ENCODE measurements at regions not wholly inside any gene's neighbourhood (a gene's known extent, or its start where the extent isn't known, plus 50 kb on each side); places are given as distances from the start of the nearest gene placed in this dataset.

DNA sequence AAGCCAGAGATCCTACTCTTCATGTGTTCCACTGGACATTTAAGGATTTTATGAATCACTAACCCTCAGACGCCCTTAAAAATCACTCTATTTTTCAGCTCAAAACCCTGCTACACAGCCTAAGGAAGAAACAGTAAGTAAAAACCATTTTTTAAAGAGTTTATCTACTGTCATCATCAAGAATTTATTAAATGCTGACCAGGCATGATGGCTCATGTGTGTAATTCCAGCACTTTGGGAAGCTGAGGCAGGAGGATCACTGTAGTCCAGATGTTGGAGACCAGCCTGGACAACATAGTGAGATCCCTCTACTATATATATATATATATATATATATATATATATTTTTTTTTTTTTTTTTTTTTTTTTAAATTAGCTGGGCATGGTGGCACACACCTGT lies 124.2 kb upstream of the ID4 start:
- ChIA-PET CTCF (no interaction called here), POLR2A (no interaction called here)
- no peak overlapping the region for H3K9ac ChIP-seq (replicated peaks; ENCODE audit: extremely low read depth, insufficient read depth, low read length)

GRCh38 chr6:19713411-19713810 lies 123.8 kb upstream of the ID4 start:
- H4K20me1 ChIP-seq (replicated peaks; ENCODE audit: control insufficient read depth, extremely low read depth, insufficient read depth, low read length) = no peaks in the 10 kb centered on the region
- no peak for FAIRE-seq
- POLR2A ChIA-PET = no interaction called here
- no peak overlapping the region for H3K27ac ChIP-seq (ENCODE audit: insufficient read depth, low read depth, low read length)
- no peaks in the 10 kb centered on the region for H3K9me1 ChIP-seq (replicated peaks; ENCODE audit: control insufficient read depth, extremely low read depth, insufficient read depth, low read length)
- no peaks in the 10 kb centered on the region for H3K9me3 ChIP-seq (replicated peaks; ENCODE audit: control insufficient read depth, insufficient read depth, low read length)
- BruUV-seq (replicated peaks) = no TSS peak
- no peaks in the 10 kb centered on the region for H3K36me3 ChIP-seq (ENCODE audit: control insufficient read depth in 2 of 2, extremely low read depth in 1 of 2, insufficient read depth in 2 of 2, low read length in 2 of 2)
- no peak overlapping the region for H3K9ac ChIP-seq (replicated peaks; ENCODE audit: extremely low read depth, insufficient read depth, low read length)
- H3K4me2 ChIP-seq (ENCODE audit: insufficient read depth, low read length) = no peak overlapping the region
- no peak for TF ChIP-seq GATA2 (IDR thresholded peaks at IDR 0.05; ENCODE audit: insufficient read depth, insufficient read length, low read depth, low read length)
- TF ChIP-seq, protein P1, sequence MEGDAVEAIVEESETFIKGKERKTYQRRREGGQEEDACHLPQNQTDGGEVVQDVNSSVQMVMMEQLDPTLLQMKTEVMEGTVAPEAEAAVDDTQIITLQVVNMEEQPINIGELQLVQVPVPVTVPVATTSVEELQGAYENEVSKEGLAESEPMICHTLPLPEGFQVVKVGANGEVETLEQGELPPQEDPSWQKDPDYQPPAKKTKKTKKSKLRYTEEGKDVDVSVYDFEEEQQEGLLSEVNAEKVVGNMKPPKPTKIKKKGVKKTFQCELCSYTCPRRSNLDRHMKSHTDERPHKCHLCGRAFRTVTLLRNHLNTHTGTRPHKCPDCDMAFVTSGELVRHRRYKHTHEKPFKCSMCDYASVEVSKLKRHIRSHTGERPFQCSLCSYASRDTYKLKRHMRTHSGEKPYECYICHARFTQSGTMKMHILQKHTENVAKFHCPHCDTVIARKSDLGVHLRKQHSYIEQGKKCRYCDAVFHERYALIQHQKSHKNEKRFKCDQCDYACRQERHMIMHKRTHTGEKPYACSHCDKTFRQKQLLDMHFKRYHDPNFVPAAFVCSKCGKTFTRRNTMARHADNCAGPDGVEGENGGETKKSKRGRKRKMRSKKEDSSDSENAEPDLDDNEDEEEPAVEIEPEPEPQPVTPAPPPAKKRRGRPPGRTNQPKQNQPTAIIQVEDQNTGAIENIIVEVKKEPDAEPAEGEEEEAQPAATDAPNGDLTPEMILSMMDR (IDR thresholded peaks at IDR 0.05; ENCODE audit: extremely low read depth in 1 of 2, insufficient read depth in 1 of 2, low read depth in 1 of 2, low read length in 2 of 2) = no peak
- H3K27me3 ChIP-seq (ENCODE audit: control insufficient read depth in 2 of 2, insufficient read depth in 2 of 2, low read length in 2 of 2) = no peaks in the 10 kb centered on the region
- H3K4me3 ChIP-seq (replicated peaks in 1 of 3; ENCODE audit: insufficient read depth in 1 of 3, low read depth in 1 of 3, low read length in 3 of 3) = no peak overlapping the region
- no peaks in the 10 kb centered on the region for H3K4me1 ChIP-seq (ENCODE audit: control insufficient read depth, extremely low read depth, insufficient read depth, low read length)
- intact Hi-C loops (cut with micrococcal nuclease) = no loop called here
- CTCF ChIA-PET = no interaction called here
- dilution Hi-C loops (cut with MboI; ENCODE audit: extremely low pct_ligation_motif_present, low sequenced_read_pairs) = no loop called here
- H3K79me2 ChIP-seq (ENCODE audit: control insufficient read depth, insufficient read depth, low read length) = no peaks in the 10 kb centered on the region
- no peak for DNase-seq (ENCODE audit: low read depth, low spot score)
- H2AFZ ChIP-seq (ENCODE audit: low read depth, low read length) = no peak overlapping the region

More for the DNA sequence above, 124.2 kb upstream of the ID4 start:
- Histone ChIP-seq H3K9me1 (replicated peaks; ENCODE audit: control insufficient read depth, extremely low read depth, insufficient read depth, low read length) (no peaks in the 10 kb centered on the region), H3K4me2 (ENCODE audit: insufficient read depth, low read length) (no peak overlapping the region), H3K4me3 (replicated peaks in 1 of 3; ENCODE audit: insufficient read depth in 1 of 3, low read depth in 1 of 3, low read length in 3 of 3) (no peak overlapping the region), H4K20me1 (replicated peaks; ENCODE audit: control insufficient read depth, extremely low read depth, insufficient read depth, low read length) (no peaks in the 10 kb centered on the region), H3K4me1 (ENCODE audit: control insufficient read depth, extremely low read depth, insufficient read depth, low read length) (no peaks in the 10 kb centered on the region), H3K9me3 (replicated peaks; ENCODE audit: control insufficient read depth, insufficient read depth, low read length) (no peaks in the 10 kb centered on the region), H3K27ac (ENCODE audit: insufficient read depth, low read depth, low read length) (no peak overlapping the region), H3K27me3 (ENCODE audit: control insufficient read depth in 2 of 2, insufficient read depth in 2 of 2, low read length in 2 of 2) (no peaks in the 10 kb centered on the region), H2AFZ (ENCODE audit: low read depth, low read length) (no peak overlapping the region), H3K79me2 (ENCODE audit: control insufficient read depth, insufficient read depth, low read length) (no peaks in the 10 kb centered on the region), H3K36me3 (ENCODE audit: control insufficient read depth in 2 of 2, extremely low read depth in 1 of 2, insufficient read depth in 2 of 2, low read length in 2 of 2) (no peaks in the 10 kb centered on the region)
- no TSS peak for BruUV-seq (replicated peaks)
- TF ChIP-seq POLR2AphosphoS5 (IDR thresholded peaks at IDR 0.05; ENCODE audit: insufficient read depth, low read depth, low read length) (no peak), EZH2 (IDR thresholded peaks at IDR 0.05; ENCODE audit: borderline replicate concordance, low read depth, low read length, severe bottlenecking) (no peak), JUN (IDR thresholded peaks at IDR 0.05; ENCODE audit: borderline replicate concordance, insufficient read depth, insufficient read length, low read depth) (no peak), GATA2 (IDR thresholded peaks at IDR 0.05; ENCODE audit: insufficient read depth, insufficient read length, low read depth, low read length) (no peak), MYC (IDR thresholded peaks at IDR 0.05; ENCODE audit: low read depth, low read length) (no peak), POLR2A (IDR thresholded peaks at IDR 0.05; ENCODE audit: low read depth, low read length) (no peak)
- TF ChIP-seq, protein P2, sequence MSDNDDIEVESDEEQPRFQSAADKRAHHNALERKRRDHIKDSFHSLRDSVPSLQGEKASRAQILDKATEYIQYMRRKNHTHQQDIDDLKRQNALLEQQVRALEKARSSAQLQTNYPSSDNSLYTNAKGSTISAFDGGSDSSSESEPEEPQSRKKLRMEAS (IDR thresholded peaks at IDR 0.05; ENCODE audit: insufficient read depth, insufficient read length) = no peak
- TF ChIP-seq, protein P1 (IDR thresholded peaks at IDR 0.05; ENCODE audit: extremely low read depth in 1 of 2, insufficient read depth in 1 of 2, low read depth in 1 of 2, low read length in 2 of 2) = no peak
- no peak for FAIRE-seq
- dilution Hi-C loops (cut with MboI; ENCODE audit: extremely low pct_ligation_motif_present, low sequenced_read_pairs) (no loop called here), intact Hi-C loops (cut with micrococcal nuclease) (no loop called here)
- DNase-seq (ENCODE audit: low read depth, low spot score) = no peak

All from endothelial cell of umbilical vein (primary cell).